CD14-positive monocyte (primary cell): ENCODE measurements at regions not wholly inside any gene's neighbourhood (a gene's known extent, or its start where the extent isn't known, plus 50 kb on each side); places are given as distances from the start of the nearest gene placed in this dataset.

Experiments used
- DNase-seq, 3 donors: peaks; one replicate each; pipeline ENCODE4 v3.0.0-alpha.2; 2011 to 2022
- H2AFZ ChIP-seq: 2 replicates; pipeline ENCODE4 v1.6.0; 2012; ENCODE audit warnings: mild to moderate bottlenecking, low read depth, low read length, inconsistent platforms; ENCODE audit not compliant: insufficient read depth, poor library complexity, severe bottlenecking
- H3K27ac ChIP-seq, 2 donors: 1 replicate in 1 of 2; 2 replicates in 1 of 2; pipeline ENCODE4 v1.5.1; 2012 to 2013; ENCODE audit warnings: low read length in 2 of 2, control low read depth in 1 of 2, inconsistent platforms in 1 of 2, low read depth in 1 of 2, mild to moderate bottlenecking in 1 of 2
- H3K27me3 ChIP-seq, 2 donors: one replicate each; pipeline versions ENCODE4 v1.6.0 to v1.6.1; 2011 to 2013; ENCODE audit warnings: low read length in 2 of 2; ENCODE audit not compliant: control insufficient read depth in 2 of 2, insufficient read depth in 2 of 2
- H3K36me3 ChIP-seq, 2 donors: replicated peaks in 1 of 2; 1 replicate in 1 of 2; 2 replicates in 1 of 2; pipeline versions ENCODE4 v1.5.1 to v1.6.1; 2012 to 2013; ENCODE audit warnings: low read length in 2 of 2, control low read depth in 1 of 2, inconsistent platforms in 1 of 2, mild to moderate bottlenecking in 1 of 2; ENCODE audit not compliant: insufficient read depth in 2 of 2, control insufficient read depth in 1 of 2
- H3K4me1 ChIP-seq, 2 donors: 1 replicate in 1 of 2; 2 replicates in 1 of 2; pipeline versions ENCODE4 v1.5.1 to v1.6.1; 2012 to 2013; ENCODE audit warnings: low read length in 2 of 2, control low read depth in 1 of 2, inconsistent platforms in 1 of 2, mild to moderate bottlenecking in 1 of 2, moderate library complexity in 1 of 2; ENCODE audit not compliant: insufficient read depth in 2 of 2, control insufficient read depth in 1 of 2
- H3K4me2 ChIP-seq: replicated peaks from 2 replicates; pipeline ENCODE3; 2012; ENCODE audit warnings: low read length, moderate library complexity, mild to moderate bottlenecking; ENCODE audit not compliant: poor library complexity, severe bottlenecking; ENCODE audit errors: extremely low read depth
- H3K4me3 ChIP-seq, 3 experiments: fragments of 200-600 bp in 1 of 3; sonication (generic) in 1 of 3; replicated peaks in 1 of 3; 1 replicate in 2 of 3; 2 replicates in 1 of 3; pipeline ENCODE4 v1.5.1; 2011 to 2013; ENCODE audit warnings: low read length in 3 of 3, mild to moderate bottlenecking in 3 of 3, control low read depth in 2 of 3, low read depth in 2 of 3, inconsistent platforms in 1 of 3, moderate library complexity in 1 of 3
- H3K79me2 ChIP-seq: 2 replicates; pipeline ENCODE4 v1.6.0; 2012; ENCODE audit warnings: mild to moderate bottlenecking, control low read depth, inconsistent platforms, low read length, moderate library complexity; ENCODE audit not compliant: insufficient read depth
- H3K9ac ChIP-seq: 2 replicates; pipeline ENCODE4 v1.6.0; 2017; ENCODE audit warnings: low read length, mild to moderate bottlenecking; ENCODE audit not compliant: insufficient read depth, poor library complexity, severe bottlenecking
- H3K9me3 ChIP-seq, 2 donors: replicated peaks in 1 of 2; 1 replicate in 1 of 2; 2 replicates in 1 of 2; pipeline versions ENCODE4 v1.5.1 to v1.6.1; 2012 to 2013; ENCODE audit warnings: low read length in 2 of 2, control low read depth in 1 of 2; ENCODE audit not compliant: control insufficient read depth in 1 of 2, insufficient read depth in 1 of 2
- H4K20me1 ChIP-seq: 2 replicates; pipeline ENCODE4 v1.6.0; 2012; ENCODE audit warnings: mild to moderate bottlenecking, low read length, control low read depth, moderate library complexity; ENCODE audit not compliant: insufficient read depth
- H3K27ac Mint-ChIP-seq, 7 donors: one replicate each; pipeline ENCODE4 v1.8.0; 2020; ENCODE audit warnings: mild to moderate bottlenecking in 7 of 7, mixed read lengths in 7 of 7, moderate library complexity in 6 of 7, inconsistent platforms in 2 of 7
- H3K27me3 Mint-ChIP-seq, 3 donors: one replicate each; pipeline ENCODE4 v1.8.0; 2021 to 2022; ENCODE audit warnings: low read depth in 3 of 3, mild to moderate bottlenecking in 3 of 3, mixed read lengths in 3 of 3, moderate library complexity in 3 of 3, inconsistent platforms in 1 of 3
- H3K36me3 Mint-ChIP-seq, 2 donors: one replicate each; pipeline ENCODE4 v1.8.0; 2020; ENCODE audit warnings: mixed read lengths in 2 of 2, inconsistent platforms in 1 of 2, mild to moderate bottlenecking in 1 of 2
- H3K4me1 Mint-ChIP-seq: one replicate; pipeline ENCODE4 v1.8.0; 2020; ENCODE audit warnings: mild to moderate bottlenecking, mixed read lengths
- H3K4me3 Mint-ChIP-seq, 2 donors: one replicate each; pipeline ENCODE4 v1.8.0; 2020; ENCODE audit warnings: mild to moderate bottlenecking in 2 of 2, mixed read lengths in 2 of 2, moderate library complexity in 1 of 2
- H3K9me3 Mint-ChIP-seq, 7 donors: one replicate each; pipeline ENCODE4 v1.8.0; 2020 to 2022; ENCODE audit warnings: mixed read lengths in 7 of 7, mild to moderate bottlenecking in 6 of 7, moderate library complexity in 6 of 7, inconsistent platforms in 2 of 7
- CTCF ChIP-seq: fragments of 200-600 bp; IDR thresholded peaks from one replicate; pipeline ENCODE4 v1.8.0; 2022; ENCODE audit warnings: antibody characterized with exemption, mild to moderate bottlenecking
- WGBS: methylation state at CpG from one replicate; pipeline ENCODE4 v1.1.5; 2013; ENCODE audit warnings: missing lambda C conversion rate; ENCODE audit not compliant: insufficient coverage; 5-methylcytosine and 5-hydroxymethylcytosine counted together
- intact Hi-C, 2 donors: fragments of 100-400 bp; cut with micrococcal nuclease; formaldehyde crosslinking; loops; one replicate each; pipeline versions ENCODE4 v1.15.0 to v1.15.1; 2023

DNA sequence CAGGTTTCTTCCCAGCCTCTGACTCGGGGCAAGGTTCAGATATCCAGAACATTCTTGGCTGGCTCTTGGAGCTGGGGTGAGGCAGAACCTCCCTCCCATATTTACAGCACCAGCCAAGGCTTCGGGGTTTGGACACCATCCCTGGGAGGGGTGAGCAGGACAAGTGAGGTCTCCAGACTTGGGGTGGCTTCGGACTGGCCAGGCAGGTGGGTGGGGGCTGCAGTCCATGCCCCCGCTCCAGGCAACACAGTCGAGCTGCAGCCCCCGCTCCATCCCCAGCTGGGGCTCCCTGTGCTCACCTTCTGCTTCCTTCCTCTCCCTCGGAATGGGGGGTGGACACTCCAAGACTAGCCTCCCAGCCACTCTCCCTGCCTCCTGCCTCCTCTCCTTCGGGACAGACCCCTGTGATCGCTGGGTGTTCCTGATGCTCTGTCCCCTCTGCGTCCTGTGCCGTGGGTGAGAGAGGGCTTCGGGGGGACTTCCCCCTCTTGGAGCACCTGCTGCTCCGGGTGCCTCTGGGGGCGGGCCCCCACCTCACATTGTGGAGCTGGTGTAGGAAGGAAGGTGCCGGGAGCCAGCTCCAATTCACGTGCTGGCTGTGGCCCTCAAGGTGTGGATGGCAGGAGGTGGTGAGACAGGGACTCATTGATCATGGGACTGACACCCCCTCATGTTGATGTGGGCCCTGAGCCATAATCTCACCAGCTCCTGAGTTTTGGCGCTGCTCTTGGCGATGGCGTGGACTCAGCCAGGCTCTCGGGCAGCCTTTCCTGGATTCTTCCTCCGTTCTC is 189.2 kb downstream of the SEC14L1 start:
- peaks cover 0 to 4% (median 0%) of the 10 kb centered on the region in 3 donors for H3K27me3 Mint-ChIP-seq
- H3K36me3 ChIP-seq = no peaks in the 10 kb centered on the region
- no peaks in the 10 kb centered on the region for H3K27me3 ChIP-seq
- peaks cover 34% of the 10 kb centered on the region for H3K79me2 ChIP-seq
- H4K20me1 ChIP-seq = peaks cover 11% of the 10 kb centered on the region
- TF ChIP-seq CTCF = no peak
- H3K4me3 ChIP-seq = no peak overlapping the region
- 91% methylated on average over 10 of the region's 21 CpGs for WGBS
- no peaks in the 10 kb centered on the region for H3K9me3 ChIP-seq
- H3K9ac ChIP-seq = no peak overlapping the region
- H3K9me3 Mint-ChIP-seq = peaks cover 0 to 5% (median 0%) of the 10 kb centered on the region in 7 donors
- H3K27ac Mint-ChIP-seq = no peak overlapping the region
- H3K4me3 Mint-ChIP-seq = no peak overlapping the region
- intact Hi-C loops = loop anchor here (2.0 to 5.0 kb wide), 5 partner anchors 42 to 163 kb away; no protein-coding TSS in a partner anchor
- no peak for DNase-seq
- peaks cover 13 to 20% of the 10 kb centered on the region in 2 donors for H3K36me3 Mint-ChIP-seq
- H3K4me2 ChIP-seq = no peak overlapping the region
- no peak overlapping the region for H2AFZ ChIP-seq
- H3K27ac ChIP-seq = no peak overlapping the region
- H3K4me1 Mint-ChIP-seq = peaks cover 52% of the 10 kb centered on the region
- peaks cover 34 to 52% of the 10 kb centered on the region in 2 donors for H3K4me1 ChIP-seq

- H3K27me3 ChIP-seq = no peaks in the 10 kb centered on the region
- H4K20me1 ChIP-seq = peaks cover 7% of the 10 kb centered on the region
- H3K4me3 Mint-ChIP-seq = no peak overlapping the region
- H3K9ac ChIP-seq = no peak overlapping the region
- peaks cover 45% of the 10 kb centered on the region for H3K4me1 Mint-ChIP-seq
- H3K27ac Mint-ChIP-seq = peak overlapping the region in 1 of 7 donors; percentile 42
- H3K36me3 ChIP-seq = no peaks in the 10 kb centered on the region
- H3K4me2 ChIP-seq = no peak overlapping the region
- H3K9me3 Mint-ChIP-seq = peaks cover 0 to 5% (median 0%) of the 10 kb centered on the region in 7 donors
- no peaks in the 10 kb centered on the region for H3K9me3 ChIP-seq
- peaks cover 0 to 4% (median 0%) of the 10 kb centered on the region in 3 donors for H3K27me3 Mint-ChIP-seq
- intact Hi-C loops = loop anchor here (1.0 to 5.0 kb wide), 7 partner anchors 42 to 165 kb away; no protein-coding TSS in a partner anchor
- 89% methylated on average over 9 of the region's 10 CpGs for WGBS
- H3K36me3 Mint-ChIP-seq = peaks cover 13 to 20% of the 10 kb centered on the region in 2 donors
- no peak overlapping the region for H3K27ac ChIP-seq
- no peak for TF ChIP-seq CTCF
- H2AFZ ChIP-seq = no peak overlapping the region
- H3K79me2 ChIP-seq = peaks cover 31% of the 10 kb centered on the region
- no peak overlapping the region for H3K4me3 ChIP-seq
- no peak for DNase-seq
- H3K4me1 ChIP-seq = peaks cover 27 to 44% of the 10 kb centered on the region in 2 donors
These were observed 189.9 kb downstream of the SEC14L1 start for GRCh38 chr17:77330602-77331081.
